Spleen (tissue), 7 donors: ENCODE measurements at regions not wholly inside any gene's neighbourhood (a gene's known extent, or its start where the extent isn't known, plus 50 kb on each side); places are given as distances from the start of the nearest gene placed in this dataset.

ENCODE experiments used
- POLR2AphosphoS5 ChIP-seq, 3 donors: sonication (generic); formaldehyde crosslinking; IDR thresholded peaks; one replicate each; pipeline ENCODE4 v1.5.1; 2017; ENCODE audit warnings: antibody characterized with exemption in 3 of 3
- TF ChIP-seq, protein P1 (sequence below), 11 experiments: fragments of 200-600 bp in 7 of 11; fragments of 450-650 bp in 4 of 11; sonication (generic) in 4 of 11; IDR thresholded peaks in 8 of 11; conservative IDR thresholded peaks in 3 of 11; 1 replicate in 7 of 11; 2 replicates in 4 of 11; pipeline versions ENCODE4 v1.4.0 to v1.8.0; 2016 to 2021; ENCODE audit warnings: antibody characterized with exemption in 11 of 11, inconsistent platforms in 4 of 11, mild to moderate bottlenecking in 1 of 11
- donor health status: DM: no; HTN: no; CAD: no; lungs with moderate emphysema.
- donor health status: DM: no; HTN: no; CAD: no.
- donor health status: DM: no; HTN: no; CAD: no.

GRCh38 chr17:72457712-72458111 lies 336.9 kb downstream of the SOX9 start:
- TF ChIP-seq POLR2AphosphoS5 (IDR thresholded peaks at IDR 0.05), result no peak
- TF ChIP-seq, protein P1, sequence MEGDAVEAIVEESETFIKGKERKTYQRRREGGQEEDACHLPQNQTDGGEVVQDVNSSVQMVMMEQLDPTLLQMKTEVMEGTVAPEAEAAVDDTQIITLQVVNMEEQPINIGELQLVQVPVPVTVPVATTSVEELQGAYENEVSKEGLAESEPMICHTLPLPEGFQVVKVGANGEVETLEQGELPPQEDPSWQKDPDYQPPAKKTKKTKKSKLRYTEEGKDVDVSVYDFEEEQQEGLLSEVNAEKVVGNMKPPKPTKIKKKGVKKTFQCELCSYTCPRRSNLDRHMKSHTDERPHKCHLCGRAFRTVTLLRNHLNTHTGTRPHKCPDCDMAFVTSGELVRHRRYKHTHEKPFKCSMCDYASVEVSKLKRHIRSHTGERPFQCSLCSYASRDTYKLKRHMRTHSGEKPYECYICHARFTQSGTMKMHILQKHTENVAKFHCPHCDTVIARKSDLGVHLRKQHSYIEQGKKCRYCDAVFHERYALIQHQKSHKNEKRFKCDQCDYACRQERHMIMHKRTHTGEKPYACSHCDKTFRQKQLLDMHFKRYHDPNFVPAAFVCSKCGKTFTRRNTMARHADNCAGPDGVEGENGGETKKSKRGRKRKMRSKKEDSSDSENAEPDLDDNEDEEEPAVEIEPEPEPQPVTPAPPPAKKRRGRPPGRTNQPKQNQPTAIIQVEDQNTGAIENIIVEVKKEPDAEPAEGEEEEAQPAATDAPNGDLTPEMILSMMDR (IDR thresholded peaks at IDR 0.05 in 8 of 11, conservative IDR thresholded peaks at IDR 0.05 in 3 of 11), result no peak
